Tibial nerve (tissue), 4 donors: ENCODE measurements at regions not wholly inside any gene's neighbourhood (a gene's known extent, or its start where the extent isn't known, plus 50 kb on each side); places are given as distances from the start of the nearest gene placed in this dataset.

ENCODE experiments used
- DNase-seq, 2 donors: peaks; one replicate each; pipeline ENCODE4 v3.0.0-alpha.2; 2019; ENCODE audit warnings: low spot score in 2 of 2
- H3K27ac ChIP-seq, 4 donors: fragments of 200-600 bp; sonication (generic) in 3 of 4; one replicate each; pipeline ENCODE4 v1.5.1; 2017 to 2019; ENCODE audit warnings: mild to moderate bottlenecking in 1 of 4
- H3K27me3 ChIP-seq, 2 donors: fragments of 200-600 bp; sonication (generic) in 1 of 2; one replicate each; pipeline versions ENCODE4 v1.5.1 to v1.6.0; 2017 to 2019
- H3K36me3 ChIP-seq, 3 donors: fragments of 200-600 bp; sonication (generic); one replicate each; pipeline ENCODE4 v1.5.1; 2018 to 2019
- H3K4me1 ChIP-seq, 4 donors: fragments of 200-600 bp; sonication (generic) in 3 of 4; one replicate each; pipeline ENCODE4 v1.5.1; 2017 to 2019
- H3K4me3 ChIP-seq, 4 donors: fragments of 200-600 bp; sonication (generic) in 3 of 4; one replicate each; pipeline ENCODE4 v1.5.1; 2017 to 2019; ENCODE audit warnings: mild to moderate bottlenecking in 1 of 4, moderate library complexity in 1 of 4
- H3K9me3 ChIP-seq, 4 donors: fragments of 200-600 bp; sonication (generic) in 3 of 4; one replicate each; pipeline ENCODE4 v1.5.1; 2017 to 2019
- CTCF ChIP-seq, 5 experiments: fragments of 200-600 bp in 3 of 5; fragments of 450-650 bp in 2 of 5; sonication (generic) in 3 of 5; IDR thresholded peaks; one replicate each; pipeline ENCODE4 v1.5.1; 2016 to 2019; ENCODE audit warnings: antibody characterized with exemption in 5 of 5, mild to moderate bottlenecking in 3 of 5, moderate library complexity in 2 of 5
- EP300 ChIP-seq, 2 donors: sonication (generic); formaldehyde crosslinking; IDR thresholded peaks; one replicate each; pipeline ENCODE4 v1.6.1; 2017; ENCODE audit warnings: antibody characterized with exemption in 2 of 2, mild to moderate bottlenecking in 1 of 2
- POLR2A ChIP-seq, 2 donors: fragments of 450-650 bp; IDR thresholded peaks; one replicate each; pipeline ENCODE4 v1.6.1; 2017; ENCODE audit warnings: antibody characterized with exemption in 2 of 2, mild to moderate bottlenecking in 2 of 2, moderate library complexity in 2 of 2
- WGBS, 2 donors: methylation state at CpG; one replicate each; pipeline ENCODE4 v1.1.5; 2018; 5-methylcytosine and 5-hydroxymethylcytosine counted together

- no peaks in the 10 kb centered on the region for H3K36me3 ChIP-seq
- no peak for DNase-seq
- 54 to 72% methylated on average over 2 of the region's 2 CpGs for WGBS, 2 donors
- no peaks in the 10 kb centered on the region for H3K27me3 ChIP-seq
- peaks cover 0 to 8% (median 0%) of the 10 kb centered on the region in 4 donors for H3K9me3 ChIP-seq
- no peak overlapping the region for H3K27ac ChIP-seq
- no peak overlapping the region for H3K4me3 ChIP-seq
- no peak for TF ChIP-seq POLR2A (IDR thresholded peaks at IDR 0.05)
- TF ChIP-seq EP300 (IDR thresholded peaks at IDR 0.05) = no peak
- no peak for TF ChIP-seq CTCF (IDR thresholded peaks at IDR 0.05)
- H3K4me1 ChIP-seq = peaks cover 0 to 5% (median 0%) of the 10 kb centered on the region in 4 donors
Measured at GRCh38 chr14:38762845-38763244, 340.2 kb downstream of the SEC23A start.

GRCh38 chr14:38762426-38762825, 340.6 kb downstream of the SEC23A start:
- WGBS, 2 donors = 29 to 34% methylated on average over 5 of the region's 5 CpGs
- no peak for TF ChIP-seq POLR2A (IDR thresholded peaks at IDR 0.05)
- no peak for TF ChIP-seq CTCF (IDR thresholded peaks at IDR 0.05)
- peaks cover 0 to 8% (median 0%) of the 10 kb centered on the region in 4 donors for H3K9me3 ChIP-seq
- no peaks in the 10 kb centered on the region for H3K27me3 ChIP-seq
- H3K4me1 ChIP-seq = peaks cover 0 to 5% (median 0%) of the 10 kb centered on the region in 4 donors
- no peak for DNase-seq
- H3K27ac ChIP-seq = no peak overlapping the region
- no peaks in the 10 kb centered on the region for H3K36me3 ChIP-seq
- H3K4me3 ChIP-seq = no peak overlapping the region

- H3K4me3 ChIP-seq = no peak overlapping the region
- H3K9me3 ChIP-seq = peaks cover 0 to 8% (median under 1%) of the 10 kb centered on the region in 4 donors
- 93 to 98% methylated on average over 2 of the region's 2 CpGs for WGBS, 2 donors
- H3K27ac ChIP-seq = no peak overlapping the region
- peaks cover 0 to 5% (median 0%) of the 10 kb centered on the region in 4 donors for H3K4me1 ChIP-seq
- no peaks in the 10 kb centered on the region for H3K27me3 ChIP-seq
- TF ChIP-seq POLR2A (IDR thresholded peaks at IDR 0.05) = no peak
- no peak for TF ChIP-seq EP300 (IDR thresholded peaks at IDR 0.05)
- TF ChIP-seq CTCF (IDR thresholded peaks at IDR 0.05) = no peak
- no peak for DNase-seq
- H3K36me3 ChIP-seq = no peaks in the 10 kb centered on the region
Measured at GRCh38 chr14:38761033-38761432, 342.0 kb downstream of the SEC23A start.

GRCh38 chr14:38758661-38759060, 344.4 kb downstream of the SEC23A start:
- WGBS, 2 donors = 16 to 29% methylated on average over 2 of the region's 2 CpGs
- peaks cover 0 to 5% (median 0%) of the 10 kb centered on the region in 4 donors for H3K4me1 ChIP-seq
- H3K27ac ChIP-seq = no peak overlapping the region
- H3K4me3 ChIP-seq = no peak overlapping the region
- TF ChIP-seq POLR2A (IDR thresholded peaks at IDR 0.05) (no peak), EP300 (IDR thresholded peaks at IDR 0.05) (no peak), CTCF (IDR thresholded peaks at IDR 0.05) (no peak)
- no peak for DNase-seq
- peaks cover 0 to 6% (median 1%) of the 10 kb centered on the region in 4 donors for H3K9me3 ChIP-seq
- H3K36me3 ChIP-seq = no peaks in the 10 kb centered on the region
- no peaks in the 10 kb centered on the region for H3K27me3 ChIP-seq

GRCh38 chr14:38755036-38755435, 348.0 kb downstream of the SEC23A start:
- Histone ChIP-seq H3K4me1 (no peaks in the 10 kb centered on the region), H3K36me3 (no peaks in the 10 kb centered on the region), H3K4me3 (no peak overlapping the region), H3K27me3 (no peaks in the 10 kb centered on the region), H3K27ac (no peak overlapping the region), H3K9me3 (peaks cover 0 to 6% (median 1%) of the 10 kb centered on the region in 4 donors)
- 80% methylated on average over 3 of the region's 3 CpGs for WGBS, 2 donors
- DNase-seq = no peak
- TF ChIP-seq EP300 (IDR thresholded peaks at IDR 0.05) = no peak
- no peak for TF ChIP-seq CTCF (IDR thresholded peaks at IDR 0.05)
- TF ChIP-seq POLR2A (IDR thresholded peaks at IDR 0.05) = no peak
